OCI-LY1 (cell line): ENCODE measurements at regions not wholly inside any gene's neighbourhood (a gene's known extent, or its start where the extent isn't known, plus 50 kb on each side); places are given as distances from the start of the nearest gene placed in this dataset.

Experiments
- H2AFZ ChIP-seq: fragments of 200-600 bp; sonication (generic), shearing (Covaris generic); 2 replicates; pipeline ENCODE4 v1.6.0; 2014; ENCODE audit warnings: antibody characterized with exemption, mild to moderate bottlenecking, low read length
- H3F3A ChIP-seq: fragments of 200-600 bp; sonication (generic), shearing (Covaris generic); 2 replicates; pipeline ENCODE4 v1.6.0; 2014; ENCODE audit warnings: mild to moderate bottlenecking, antibody characterized with exemption, low read length, moderate library complexity; ENCODE audit not compliant: insufficient read depth
- H3K27ac ChIP-seq: fragments of 200-600 bp; sonication (generic); 2 replicates; pipeline ENCODE4 v1.5.1; 2014; ENCODE audit warnings: low read length, mixed run types, mild to moderate bottlenecking, low read depth; ENCODE audit not compliant: poor library complexity, severe bottlenecking
- H3K27me3 ChIP-seq: fragments of 200-600 bp; sonication (generic); 2 replicates; pipeline ENCODE4 v1.6.0; 2014; ENCODE audit warnings: antibody characterized with exemption, mild to moderate bottlenecking, low read length, moderate library complexity; ENCODE audit not compliant: insufficient read depth
- H3K36me3 ChIP-seq: fragments of 200-600 bp; sonication (generic); 2 replicates; pipeline ENCODE4 v1.6.1; 2014; ENCODE audit warnings: mild to moderate bottlenecking, antibody characterized with exemption, low read length, moderate library complexity, mixed read lengths; ENCODE audit not compliant: insufficient read depth
- H3K4me1 ChIP-seq: fragments of 200-600 bp; sonication (generic); 2 replicates; pipeline ENCODE4 v1.5.1; 2014; ENCODE audit warnings: mild to moderate bottlenecking, low read length, moderate library complexity; ENCODE audit not compliant: insufficient read depth, severe bottlenecking
- H3K4me2 ChIP-seq: fragments of 200-600 bp; sonication (generic), shearing (Covaris generic); 2 replicates; pipeline ENCODE4 v1.6.1; 2014; ENCODE audit warnings: low read length
- H3K4me3 ChIP-seq: fragments of 200-600 bp; sonication (generic); 2 replicates; pipeline ENCODE4 v1.5.1; 2014; ENCODE audit warnings: low read length, low read depth, mild to moderate bottlenecking, mixed read lengths; ENCODE audit not compliant: poor library complexity, severe bottlenecking
- H3K79me2 ChIP-seq: fragments of 200-600 bp; shearing (Covaris generic); 2 replicates; pipeline ENCODE4 v1.6.1; 2016; ENCODE audit warnings: mixed run types, low read length, mixed read lengths; ENCODE audit not compliant: insufficient read depth
- H3K9ac ChIP-seq: fragments of 200-600 bp; sonication (generic), shearing (Covaris generic); 2 replicates; pipeline ENCODE4 v1.6.1; 2014; ENCODE audit warnings: mild to moderate bottlenecking, low read length, mixed read lengths
- H3K9me2 ChIP-seq: fragments of 200-600 bp; sonication (generic), shearing (Covaris generic); 2 replicates; pipeline ENCODE4 v1.6.1; 2014; ENCODE audit warnings: low read depth, mild to moderate bottlenecking, low read length, mixed read lengths
- H3K9me3 ChIP-seq: fragments of 200-600 bp; shearing (Covaris generic); 2 replicates; pipeline ENCODE4 v1.6.1; 2014; ENCODE audit warnings: low read length, mixed read lengths
- H4K20me1 ChIP-seq: fragments of 200-600 bp; sonication (generic), shearing (Covaris generic); 2 replicates; pipeline ENCODE4 v1.6.0; 2016; ENCODE audit warnings: mild to moderate bottlenecking, low read length; ENCODE audit not compliant: insufficient read depth
- CTCF ChIP-seq: fragments of 200-600 bp; sonication (generic), shearing (Covaris generic); IDR thresholded peaks from 2 replicates; pipeline ENCODE4 v1.5.1; 2017; ENCODE audit warnings: mild to moderate bottlenecking, antibody characterized with exemption, low read length, moderate library complexity, mixed read lengths
- EZH2 ChIP-seq: fragments of 200-600 bp; sonication (generic), shearing (Covaris generic); IDR thresholded peaks from 2 replicates; pipeline ENCODE4 v1.8.0; 2017; ENCODE audit warnings: borderline replicate concordance, mixed run types, mild to moderate bottlenecking, antibody characterized with exemption, low read length, moderate library complexity, mixed read lengths

GRCh38 chr4:41432881-41433280, 105.1 kb upstream of the LIMCH1 start:
- Histone ChIP-seq H3K79me2 (no peaks in the 10 kb centered on the region), H3K9me3 (no peaks in the 10 kb centered on the region), H2AFZ (no peak overlapping the region), H3K4me1 (no peaks in the 10 kb centered on the region), H3K4me3 (no peak overlapping the region), H3K27me3 (no peaks in the 10 kb centered on the region), H3K27ac (no peak overlapping the region), H3K9me2 (no peaks in the 10 kb centered on the region), H3F3A (no peaks in the 10 kb centered on the region), H4K20me1 (no peaks in the 10 kb centered on the region), H3K4me2 (no peak overlapping the region), H3K9ac (no peak overlapping the region), H3K36me3 (no peaks in the 10 kb centered on the region)
- TF ChIP-seq EZH2 (no peak), CTCF (no peak)

- no peaks in the 10 kb centered on the region for H3K4me1 ChIP-seq
- no peak overlapping the region for H3K27ac ChIP-seq
- H4K20me1 ChIP-seq: no peaks in the 10 kb centered on the region
- H3K79me2 ChIP-seq: no peaks in the 10 kb centered on the region
- no peak for TF ChIP-seq EZH2
- H3K36me3 ChIP-seq: no peaks in the 10 kb centered on the region
- H3K4me2 ChIP-seq: no peak overlapping the region
- no peaks in the 10 kb centered on the region for H3K27me3 ChIP-seq
- no peaks in the 10 kb centered on the region for H3K9me2 ChIP-seq
- no peaks in the 10 kb centered on the region for H3K9me3 ChIP-seq
- no peaks in the 10 kb centered on the region for H3F3A ChIP-seq
- no peak overlapping the region for H3K9ac ChIP-seq
- H2AFZ ChIP-seq: no peak overlapping the region
- H3K4me3 ChIP-seq: no peak overlapping the region
These were observed 104.6 kb upstream of the LIMCH1 start for GRCh38 chr4:41433361-41433760.

GRCh38 chr4:41435510-41435909, 102.4 kb upstream of the LIMCH1 start:
- no peak overlapping the region for H3K4me3 ChIP-seq
- no peaks in the 10 kb centered on the region for H3K9me3 ChIP-seq
- H3K79me2 ChIP-seq: no peaks in the 10 kb centered on the region
- H3K9ac ChIP-seq: no peak overlapping the region
- H3K4me1 ChIP-seq: no peaks in the 10 kb centered on the region
- no peak overlapping the region for H3K4me2 ChIP-seq
- no peak overlapping the region for H2AFZ ChIP-seq
- no peak for TF ChIP-seq EZH2
- TF ChIP-seq CTCF: no peak
- no peaks in the 10 kb centered on the region for H4K20me1 ChIP-seq
- no peaks in the 10 kb centered on the region for H3K27me3 ChIP-seq
- no peaks in the 10 kb centered on the region for H3K36me3 ChIP-seq
- H3K27ac ChIP-seq: no peak overlapping the region
- H3K9me2 ChIP-seq: no peaks in the 10 kb centered on the region
- no peaks in the 10 kb centered on the region for H3F3A ChIP-seq

GRCh38 chr4:41436419-41436818, 101.5 kb upstream of the LIMCH1 start:
- no peaks in the 10 kb centered on the region for H3F3A ChIP-seq

More at GRCh38 chr4:41436419-41436818, 101.5 kb upstream of the LIMCH1 start:
- Histone ChIP-seq H2AFZ (no peak overlapping the region), H3K27ac (no peak overlapping the region), H3K9me2 (no peaks in the 10 kb centered on the region), H4K20me1 (no peaks in the 10 kb centered on the region), H3K27me3 (no peaks in the 10 kb centered on the region), H3K9ac (no peak overlapping the region), H3K79me2 (no peaks in the 10 kb centered on the region), H3K4me1 (no peaks in the 10 kb centered on the region), H3K36me3 (no peaks in the 10 kb centered on the region), H3K4me2 (no peak overlapping the region), H3K9me3 (no peaks in the 10 kb centered on the region), H3K4me3 (no peak overlapping the region)
- TF ChIP-seq EZH2 (no peak), CTCF (no peak)
